ENCODE measurements at regions not wholly inside any gene's neighbourhood (a gene's known extent, or its start where the extent isn't known, plus 50 kb on each side); places are given as distances from the start of the nearest gene placed in this dataset.

- H3F3A ChIP-seq (replicated peaks; ENCODE audit: insufficient read depth), result no peaks in the 10 kb centered on the region
- ChIA-PET POLR2A (no interaction called here), CTCF (interaction anchor here (1.1 kb wide), 1 partner anchor 8 kb away, joined by 3 read pairs; no protein-coding TSS in a partner anchor)
- no peaks in the 10 kb centered on the region for H3K9me3 ChIP-seq
- no peaks in the 10 kb centered on the region for H3K79me2 ChIP-seq (ENCODE audit: insufficient read depth)
- no peaks in the 10 kb centered on the region for H4K20me1 ChIP-seq (ENCODE audit: insufficient read depth)
- no peaks in the 10 kb centered on the region for H3K27me3 ChIP-seq (ENCODE audit: insufficient read depth)
- no peak overlapping the region for H2AFZ ChIP-seq (ENCODE audit: low read depth)
- H3K4me2 ChIP-seq, result no peak overlapping the region
- 39% methylated on average over 9 of the region's 9 CpGs for WGBS (ENCODE audit: low lambda C conversion rate)
- no peaks in the 10 kb centered on the region; a peak in 1 of 4 replicates for H3K4me1 ChIP-seq (ENCODE audit: control insufficient read depth in 1 of 2, insufficient read depth in 2 of 2, low read depth in 1 of 2, low read length in 1 of 2)
- H3K9me2 ChIP-seq, result no peaks in the 10 kb centered on the region
- no peak overlapping the region for H3K9ac ChIP-seq
- TF ChIP-seq RCOR1 (IDR thresholded peaks at IDR 0.05; ENCODE audit: low read length) (no peak), CHD2 (IDR thresholded peaks at IDR 0.05; ENCODE audit: low read length, partially characterized antibody) (no peak), POLR2AphosphoS5 (IDR thresholded peaks at IDR 0.05; ENCODE audit: low read depth, low read length) (no peak), ELF1 (IDR thresholded peaks at IDR 0.05) (no peak), SIN3A (IDR thresholded peaks at IDR 0.05; ENCODE audit: borderline replicate concordance, low read depth, low read length) (no peak), RAD21 (IDR thresholded peaks at IDR 0.05; ENCODE audit: low read length) (no peak), TCF12 (IDR thresholded peaks at IDR 0.05) (no peak), FOSL2 (IDR thresholded peaks at IDR 0.05; ENCODE audit: borderline replicate concordance, low read depth) (no peak), JUND (IDR thresholded peaks at IDR 0.05) (no peak), MEF2A (IDR thresholded peaks at IDR 0.05; ENCODE audit: borderline replicate concordance, low read depth) (no peak), FOXM1 (IDR thresholded peaks at IDR 0.05; ENCODE audit: low read depth) (no peak), RFX5 (IDR thresholded peaks at IDR 0.05; ENCODE audit: low read length) (no peak), RXRA (IDR thresholded peaks at IDR 0.05; ENCODE audit: borderline replicate concordance, low read depth) (no peak), NRF1 (IDR thresholded peaks at IDR 0.05; ENCODE audit: low read depth, low read length) (no peak)
- TF ChIP-seq, protein P1, sequence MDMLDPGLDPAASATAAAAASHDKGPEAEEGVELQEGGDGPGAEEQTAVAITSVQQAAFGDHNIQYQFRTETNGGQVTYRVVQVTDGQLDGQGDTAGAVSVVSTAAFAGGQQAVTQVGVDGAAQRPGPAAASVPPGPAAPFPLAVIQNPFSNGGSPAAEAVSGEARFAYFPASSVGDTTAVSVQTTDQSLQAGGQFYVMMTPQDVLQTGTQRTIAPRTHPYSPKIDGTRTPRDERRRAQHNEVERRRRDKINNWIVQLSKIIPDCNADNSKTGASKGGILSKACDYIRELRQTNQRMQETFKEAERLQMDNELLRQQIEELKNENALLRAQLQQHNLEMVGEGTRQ (IDR thresholded peaks at IDR 0.05; ENCODE audit: borderline replicate concordance, low read depth, low read length), result no peak
- TF ChIP-seq, protein P2, sequence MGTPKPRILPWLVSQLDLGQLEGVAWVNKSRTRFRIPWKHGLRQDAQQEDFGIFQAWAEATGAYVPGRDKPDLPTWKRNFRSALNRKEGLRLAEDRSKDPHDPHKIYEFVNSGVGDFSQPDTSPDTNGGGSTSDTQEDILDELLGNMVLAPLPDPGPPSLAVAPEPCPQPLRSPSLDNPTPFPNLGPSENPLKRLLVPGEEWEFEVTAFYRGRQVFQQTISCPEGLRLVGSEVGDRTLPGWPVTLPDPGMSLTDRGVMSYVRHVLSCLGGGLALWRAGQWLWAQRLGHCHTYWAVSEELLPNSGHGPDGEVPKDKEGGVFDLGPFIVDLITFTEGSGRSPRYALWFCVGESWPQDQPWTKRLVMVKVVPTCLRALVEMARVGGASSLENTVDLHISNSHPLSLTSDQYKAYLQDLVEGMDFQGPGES (IDR thresholded peaks at IDR 0.05; ENCODE audit: low read depth, low read length), result no peak
- TF ChIP-seq, protein P3, sequence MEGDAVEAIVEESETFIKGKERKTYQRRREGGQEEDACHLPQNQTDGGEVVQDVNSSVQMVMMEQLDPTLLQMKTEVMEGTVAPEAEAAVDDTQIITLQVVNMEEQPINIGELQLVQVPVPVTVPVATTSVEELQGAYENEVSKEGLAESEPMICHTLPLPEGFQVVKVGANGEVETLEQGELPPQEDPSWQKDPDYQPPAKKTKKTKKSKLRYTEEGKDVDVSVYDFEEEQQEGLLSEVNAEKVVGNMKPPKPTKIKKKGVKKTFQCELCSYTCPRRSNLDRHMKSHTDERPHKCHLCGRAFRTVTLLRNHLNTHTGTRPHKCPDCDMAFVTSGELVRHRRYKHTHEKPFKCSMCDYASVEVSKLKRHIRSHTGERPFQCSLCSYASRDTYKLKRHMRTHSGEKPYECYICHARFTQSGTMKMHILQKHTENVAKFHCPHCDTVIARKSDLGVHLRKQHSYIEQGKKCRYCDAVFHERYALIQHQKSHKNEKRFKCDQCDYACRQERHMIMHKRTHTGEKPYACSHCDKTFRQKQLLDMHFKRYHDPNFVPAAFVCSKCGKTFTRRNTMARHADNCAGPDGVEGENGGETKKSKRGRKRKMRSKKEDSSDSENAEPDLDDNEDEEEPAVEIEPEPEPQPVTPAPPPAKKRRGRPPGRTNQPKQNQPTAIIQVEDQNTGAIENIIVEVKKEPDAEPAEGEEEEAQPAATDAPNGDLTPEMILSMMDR (IDR thresholded peaks at IDR 0.05), result no peak
- H3K27ac ChIP-seq (ENCODE audit: low read depth in 2 of 2, low read length in 1 of 2), result no peak overlapping the region
- no peak for DNase-seq
- no peak overlapping the region for H3K4me3 ChIP-seq (ENCODE audit: low read depth in 2 of 2, low read length in 1 of 2)
- no peaks in the 10 kb centered on the region for H3K36me3 ChIP-seq (replicated peaks in 1 of 2; ENCODE audit: control insufficient read depth in 1 of 2, insufficient read depth in 2 of 2, low read length in 1 of 2)
Measured at GRCh38 chr11:71341596-71341995, 89.2 kb upstream of the SHANK2 start.

Data from SK-N-SH (cell line).